HG03025 (cell line): ENCODE measurements at regions not wholly inside any gene's neighbourhood (a gene's known extent, or its start where the extent isn't known, plus 50 kb on each side); places are given as distances from the start of the nearest gene placed in this dataset.

ENCODE experiments used
- ATAC-seq: cut with Tn5 transposase; IDR thresholded peaks from one replicate; pipeline ENCODE4 v1.9.1; 2021; ENCODE audit warnings: mild to moderate bottlenecking, moderate library complexity; ENCODE audit not compliant: unreplicated experiment, low FRiP score

- no peak for ATAC-seq
Measured at GRCh38 chr4:3851211-3851610, 85.0 kb downstream of the ADRA2C start.

- ATAC-seq: no peak
Measured at GRCh38 chr4:3851881-3852280, 85.7 kb downstream of the ADRA2C start.

- no peak for ATAC-seq
Measured at GRCh38 chr4:3852309-3852708, 86.1 kb downstream of the ADRA2C start.

GRCh38 chr4:3852711-3853110 is 86.5 kb downstream of the ADRA2C start:
- no peak for ATAC-seq

GRCh38 chr4:3853388-3854035 is 87.3 kb downstream of the ADRA2C start:
- ATAC-seq: no peak

GRCh38 chr4:3854661-3855060 is 88.5 kb downstream of the ADRA2C start:
- no peak for ATAC-seq

- ATAC-seq: no peak
Measured at GRCh38 chr4:3855646-3856045, 89.5 kb downstream of the ADRA2C start.

GRCh38 chr4:3856604-3857204 is 90.5 kb downstream of the ADRA2C start:
- ATAC-seq: no peak

- no peak for ATAC-seq
Measured at GRCh38 chr4:3857269-3857926, 91.2 kb downstream of the ADRA2C start.

GRCh38 chr4:3858046-3858730 is 92.0 kb downstream of the ADRA2C start:
- no peak for ATAC-seq

- ATAC-seq: no peak
Measured at GRCh38 chr4:3858765-3859388, 92.7 kb downstream of the ADRA2C start.

GRCh38 chr4:3859571-3859970 is 93.4 kb downstream of the ADRA2C start:
- ATAC-seq: no peak

- no peak for ATAC-seq
Measured at GRCh38 chr4:3860061-3860912, 94.1 kb downstream of the ADRA2C start.

- no peak for ATAC-seq
Measured at GRCh38 chr4:3860913-3861636, 94.9 kb downstream of the ADRA2C start.

- no peak for ATAC-seq
Measured at GRCh38 chr4:3861720-3862639, 95.8 kb downstream of the ADRA2C start.

- no peak for ATAC-seq
Measured at GRCh38 chr4:3862640-3863420, 96.6 kb downstream of the ADRA2C start.

- no peak for ATAC-seq
Measured at GRCh38 chr4:3863841-3864741, 97.9 kb downstream of the ADRA2C start.
